ENCODE measurements at regions not wholly inside any gene's neighbourhood (a gene's known extent, or its start where the extent isn't known, plus 50 kb on each side); places are given as distances from the start of the nearest gene placed in this dataset.

DNA sequence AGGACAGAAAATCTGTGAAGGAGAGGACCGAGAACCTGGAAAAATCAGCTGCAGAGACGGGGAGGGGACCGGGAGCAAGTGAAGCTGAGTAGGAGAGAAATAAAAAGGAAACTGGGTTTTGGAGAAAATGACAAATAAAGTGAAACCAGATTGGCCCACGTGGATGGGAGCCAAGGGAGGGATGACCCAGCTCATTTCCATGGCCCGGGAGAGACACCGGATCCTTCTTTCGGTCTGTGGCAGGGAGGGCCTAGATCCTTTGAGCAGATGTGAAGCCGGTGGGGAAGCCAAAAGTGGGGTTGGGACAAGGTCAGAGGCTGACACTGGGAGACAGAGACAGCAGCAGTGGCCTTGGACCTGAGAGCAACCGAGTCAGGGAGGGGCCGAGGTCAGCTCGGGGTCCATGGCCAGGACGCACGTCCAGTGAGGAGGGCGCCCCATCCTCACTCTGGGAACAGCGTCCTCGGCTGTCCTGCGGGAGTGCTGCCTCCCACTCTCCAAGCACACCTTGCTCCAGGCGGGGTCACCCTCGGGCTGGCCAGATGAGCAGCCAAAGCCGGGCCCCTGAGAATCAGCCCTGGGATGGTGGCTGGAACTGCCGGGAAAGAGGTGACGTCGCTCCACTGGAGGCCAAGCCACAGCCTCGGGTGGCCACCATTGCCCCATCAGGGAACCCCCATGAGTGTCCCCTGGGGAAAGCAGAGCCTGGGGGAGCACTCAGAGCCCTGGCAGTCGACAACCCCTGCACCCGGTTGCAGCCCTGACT is 50.8 kb upstream of the CDR2 start:
- Histone ChIP-seq H3K27me3 (ENCODE audit: control insufficient read depth in 2 of 2, insufficient read depth in 2 of 2, low read length in 2 of 2) (no peaks in the 10 kb centered on the region), H3K27ac (ENCODE audit: insufficient read depth, low read depth, low read length) (no peak overlapping the region), H3K36me3 (ENCODE audit: control insufficient read depth in 2 of 2, extremely low read depth in 1 of 2, insufficient read depth in 2 of 2, low read length in 2 of 2) (peaks cover 0 to 21% of the 10 kb centered on the region in 2 experiments), H2AFZ (ENCODE audit: low read depth, low read length) (no peak overlapping the region), H3K9ac (replicated peaks; ENCODE audit: extremely low read depth, insufficient read depth, low read length) (no peak overlapping the region), H3K4me3 (replicated peaks in 1 of 3; ENCODE audit: insufficient read depth in 1 of 3, low read depth in 1 of 3, low read length in 3 of 3) (no peak overlapping the region), H3K4me1 (ENCODE audit: control insufficient read depth, extremely low read depth, insufficient read depth, low read length) (no peaks in the 10 kb centered on the region), H3K9me1 (replicated peaks; ENCODE audit: control insufficient read depth, extremely low read depth, insufficient read depth, low read length) (no peaks in the 10 kb centered on the region), H3K79me2 (ENCODE audit: control insufficient read depth, insufficient read depth, low read length) (no peaks in the 10 kb centered on the region), H4K20me1 (replicated peaks; ENCODE audit: control insufficient read depth, extremely low read depth, insufficient read depth, low read length) (no peaks in the 10 kb centered on the region), H3K9me3 (replicated peaks; ENCODE audit: control insufficient read depth, insufficient read depth, low read length) (no peaks in the 10 kb centered on the region), H3K4me2 (ENCODE audit: insufficient read depth, low read length) (no peak overlapping the region)
- no TSS peak for BruUV-seq (replicated peaks)
- ChIA-PET POLR2A (no interaction called here), CTCF (interaction anchor here (0.5 to 1.2 kb wide), 2 partner anchors 45 to 104 kb away, joined by 3 to 4 read pairs; no protein-coding TSS in a partner anchor)
- no peak for TF ChIP-seq EZH2 (IDR thresholded peaks at IDR 0.05; ENCODE audit: borderline replicate concordance, low read depth, low read length, severe bottlenecking)
- TF ChIP-seq POLR2A (IDR thresholded peaks at IDR 0.05; ENCODE audit: low read depth, low read length): no peak
- TF ChIP-seq GATA2 (IDR thresholded peaks at IDR 0.05; ENCODE audit: insufficient read depth, insufficient read length, low read depth, low read length): no peak
- no peak for TF ChIP-seq JUN (IDR thresholded peaks at IDR 0.05; ENCODE audit: borderline replicate concordance, insufficient read depth, insufficient read length, low read depth)
- no peak for TF ChIP-seq POLR2AphosphoS5 (IDR thresholded peaks at IDR 0.05; ENCODE audit: insufficient read depth, low read depth, low read length)
- no peak for TF ChIP-seq FOS (IDR thresholded peaks at IDR 0.05; ENCODE audit: borderline replicate concordance, insufficient read depth, low read length)
- no peak for TF ChIP-seq MYC (IDR thresholded peaks at IDR 0.05; ENCODE audit: low read depth, low read length)
- TF ChIP-seq, protein P1, sequence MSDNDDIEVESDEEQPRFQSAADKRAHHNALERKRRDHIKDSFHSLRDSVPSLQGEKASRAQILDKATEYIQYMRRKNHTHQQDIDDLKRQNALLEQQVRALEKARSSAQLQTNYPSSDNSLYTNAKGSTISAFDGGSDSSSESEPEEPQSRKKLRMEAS (IDR thresholded peaks at IDR 0.05; ENCODE audit: insufficient read depth, insufficient read length): no peak
- TF ChIP-seq, protein P2, sequence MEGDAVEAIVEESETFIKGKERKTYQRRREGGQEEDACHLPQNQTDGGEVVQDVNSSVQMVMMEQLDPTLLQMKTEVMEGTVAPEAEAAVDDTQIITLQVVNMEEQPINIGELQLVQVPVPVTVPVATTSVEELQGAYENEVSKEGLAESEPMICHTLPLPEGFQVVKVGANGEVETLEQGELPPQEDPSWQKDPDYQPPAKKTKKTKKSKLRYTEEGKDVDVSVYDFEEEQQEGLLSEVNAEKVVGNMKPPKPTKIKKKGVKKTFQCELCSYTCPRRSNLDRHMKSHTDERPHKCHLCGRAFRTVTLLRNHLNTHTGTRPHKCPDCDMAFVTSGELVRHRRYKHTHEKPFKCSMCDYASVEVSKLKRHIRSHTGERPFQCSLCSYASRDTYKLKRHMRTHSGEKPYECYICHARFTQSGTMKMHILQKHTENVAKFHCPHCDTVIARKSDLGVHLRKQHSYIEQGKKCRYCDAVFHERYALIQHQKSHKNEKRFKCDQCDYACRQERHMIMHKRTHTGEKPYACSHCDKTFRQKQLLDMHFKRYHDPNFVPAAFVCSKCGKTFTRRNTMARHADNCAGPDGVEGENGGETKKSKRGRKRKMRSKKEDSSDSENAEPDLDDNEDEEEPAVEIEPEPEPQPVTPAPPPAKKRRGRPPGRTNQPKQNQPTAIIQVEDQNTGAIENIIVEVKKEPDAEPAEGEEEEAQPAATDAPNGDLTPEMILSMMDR (IDR thresholded peaks at IDR 0.05; ENCODE audit: extremely low read depth in 1 of 2, insufficient read depth in 1 of 2, low read depth in 1 of 2, low read length in 2 of 2): no peak
- dilution Hi-C loops (cut with MboI; ENCODE audit: extremely low pct_ligation_motif_present, low sequenced_read_pairs) (no loop called here), intact Hi-C loops (cut with micrococcal nuclease) (no loop called here)
- DNase-seq (ENCODE audit: low read depth, low spot score) (no peak), FAIRE-seq (no peak)

All from endothelial cell of umbilical vein (primary cell).